ENCODE measurements at regions not wholly inside any gene's neighbourhood (a gene's known extent, or its start where the extent isn't known, plus 50 kb on each side); places are given as distances from the start of the nearest gene placed in this dataset.
A peak's percentile ranks its signal among the peaks of the same experiment; 100 is the strongest.
"Not testable (repeated sequence)": the region's sequence is repeated elsewhere in the genome, so short reads cannot be mapped to it uniquely, and the experiment has no call there.

GRCh38 chr2:144111437-144111836, 408.5 kb downstream of the ZEB2 start:
- ATAC-seq (replicated peaks in 1 of 2) (no peak), DNase-seq (no peak)
- peaks cover 6 to 15% of the 10 kb centered on the region in 2 donors for H3K36me3 Mint-ChIP-seq (ENCODE audit: insufficient read depth in 2 of 2)
- peaks cover 3 to 4% of the 10 kb centered on the region in 2 donors for H3K9me3 Mint-ChIP-seq
- H3K27me3 Mint-ChIP-seq (ENCODE audit: low read depth), result no peaks in the 10 kb centered on the region
- no peak overlapping the region for H3K27ac Mint-ChIP-seq
- H3K4me3 Mint-ChIP-seq, result no peak overlapping the region
- peaks cover 5% of the 10 kb centered on the region for H3K4me1 Mint-ChIP-seq (ENCODE audit: low read depth)

- H3K9me3 Mint-ChIP-seq; H3K27ac Mint-ChIP-seq; DNase-seq; H3K4me3 Mint-ChIP-seq; H3K27me3 Mint-ChIP-seq (ENCODE audit: low read depth); H3K4me1 Mint-ChIP-seq (ENCODE audit: low read depth); ATAC-seq (replicated peaks in 1 of 2): not testable (repeated sequence)
- peaks cover 17 to 19% of the 10 kb centered on the region in 2 donors for H3K36me3 Mint-ChIP-seq (ENCODE audit: insufficient read depth in 2 of 2)
These were observed 413.8 kb downstream of the ZEB2 start for GRCh38 chr2:144106104-144106503.

GRCh38 chr2:144102386-144102785, 417.5 kb downstream of the ZEB2 start:
- Mint-ChIP-seq H3K4me3 (no peak overlapping the region), H3K4me1 (ENCODE audit: low read depth) (peaks cover 17% of the 10 kb centered on the region), H3K9me3 (peaks cover 9 to 10% of the 10 kb centered on the region in 2 donors), H3K27ac (no peak overlapping the region), H3K36me3 (ENCODE audit: insufficient read depth in 2 of 2) (peaks cover 11 to 17% of the 10 kb centered on the region in 2 donors), H3K27me3 (ENCODE audit: low read depth) (no peaks in the 10 kb centered on the region)
- ATAC-seq (replicated peaks in 1 of 2) (no peak), DNase-seq (no peak)

DNA sequence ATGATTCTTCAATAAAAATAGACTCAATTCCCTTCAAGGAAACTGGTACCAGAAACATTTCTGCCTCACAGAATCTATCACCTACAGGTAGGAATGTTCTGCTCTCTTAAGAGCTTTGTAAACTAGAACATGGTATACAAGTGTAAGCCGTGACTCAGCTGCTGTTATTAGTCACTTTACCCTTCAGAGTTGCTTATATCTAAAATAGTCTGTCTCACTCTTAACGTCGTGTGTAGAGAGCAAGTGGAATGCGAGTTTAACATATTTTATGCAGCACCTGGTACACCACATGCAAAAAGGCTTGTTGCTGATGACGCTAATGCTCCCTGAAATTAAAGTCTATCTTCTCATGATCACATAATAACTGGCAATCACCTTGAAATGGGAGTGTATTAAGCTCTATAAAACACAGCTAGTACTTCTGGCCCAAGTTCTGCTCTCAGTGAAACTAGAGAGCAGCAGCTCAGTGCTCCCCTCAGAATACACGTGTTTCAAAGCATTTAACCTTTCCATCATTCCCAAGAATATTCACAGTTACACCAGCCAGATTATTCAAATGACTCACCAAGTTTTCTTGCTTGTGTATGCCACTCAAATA, 420.0 kb downstream of the ZEB2 start:
- Mint-ChIP-seq H3K27me3 (ENCODE audit: low read depth) (no peaks in the 10 kb centered on the region), H3K36me3 (ENCODE audit: insufficient read depth in 2 of 2) (peaks cover 4 to 8% of the 10 kb centered on the region in 2 donors), H3K4me1 (ENCODE audit: low read depth) (peaks cover 17% of the 10 kb centered on the region), H3K9me3 (peaks cover 2 to 4% of the 10 kb centered on the region in 2 donors), H3K4me3 (peak overlapping the region in 1 of 2 donors; percentile 38), H3K27ac (peak overlapping the region; percentile 27)
- DNase-seq (peak in 1 of 2 donors; percentile 22), ATAC-seq (replicated peaks in 1 of 2) (peak; percentile 87 to 95)

- DNase-seq (no peak), ATAC-seq (replicated peaks in 1 of 2) (no peak)
- Mint-ChIP-seq H3K36me3 (ENCODE audit: insufficient read depth in 2 of 2) (peaks cover 8 to 10% of the 10 kb centered on the region in 2 donors), H3K27me3 (ENCODE audit: low read depth) (no peaks in the 10 kb centered on the region), H3K9me3 (peaks cover 5 to 6% of the 10 kb centered on the region in 2 donors), H3K27ac (peak overlapping the region; percentile 27), H3K4me3 (peak overlapping the region in 1 of 2 donors; percentile 38), H3K4me1 (ENCODE audit: low read depth) (peaks cover 17% of the 10 kb centered on the region)
These were observed 420.6 kb downstream of the ZEB2 start for GRCh38 chr2:144099340-144099739.

DNA sequence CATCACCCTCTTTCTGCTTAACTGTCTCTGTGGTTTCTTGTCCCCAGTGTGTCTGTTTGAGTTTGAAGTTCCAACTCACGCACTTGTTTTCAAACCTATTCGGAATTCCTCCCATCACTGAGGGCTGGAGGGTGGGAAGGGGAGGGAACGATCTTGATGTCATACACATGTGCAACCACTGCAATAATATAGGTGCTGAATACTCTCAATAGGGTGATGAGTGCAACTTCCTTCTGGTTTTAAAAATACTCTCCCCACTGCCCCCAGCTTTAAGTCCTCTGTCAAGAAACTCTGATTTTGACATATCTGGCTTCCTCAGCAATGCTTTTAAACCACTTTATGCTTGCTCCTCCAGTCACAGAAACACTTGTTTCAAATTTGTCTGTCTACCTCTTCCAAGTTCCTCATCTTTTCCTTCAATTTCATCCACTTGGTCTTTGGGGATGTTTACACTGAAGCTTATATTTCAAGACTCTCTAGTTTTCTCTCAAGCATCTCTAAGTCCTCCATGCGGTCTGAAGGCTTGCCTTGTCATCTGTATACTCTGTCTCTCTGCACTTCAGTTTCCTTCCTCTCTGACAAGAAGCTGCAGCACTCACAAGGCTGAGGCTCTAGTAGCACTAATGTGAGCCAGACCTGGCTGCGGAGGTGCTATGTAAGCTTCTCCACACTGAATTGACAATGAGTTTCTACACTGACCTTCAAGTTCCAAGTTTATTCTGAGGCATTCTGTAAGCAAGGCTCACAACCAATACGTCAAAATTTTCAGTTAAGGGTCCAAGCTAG, 422.3 kb downstream of the ZEB2 start:
- ATAC-seq (replicated peaks in 1 of 2) (peak in 1 of 2 donors; percentile 47), DNase-seq (no peak)
- H3K27ac Mint-ChIP-seq, result peak overlapping the region; percentile 26
- peak overlapping the region in 1 of 2 donors; percentile 18 for H3K4me3 Mint-ChIP-seq
- H3K4me1 Mint-ChIP-seq (ENCODE audit: low read depth), result peaks cover 17% of the 10 kb centered on the region
- no peaks in the 10 kb centered on the region for H3K27me3 Mint-ChIP-seq (ENCODE audit: low read depth)
- H3K9me3 Mint-ChIP-seq, result peaks cover 5 to 9% of the 10 kb centered on the region in 2 donors
- peaks cover 7 to 18% of the 10 kb centered on the region in 2 donors for H3K36me3 Mint-ChIP-seq (ENCODE audit: insufficient read depth in 2 of 2)

GRCh38 chr2:144096531-144096930, 423.4 kb downstream of the ZEB2 start:
- Mint-ChIP-seq H3K4me3 (no peak overlapping the region), H3K4me1 (ENCODE audit: low read depth) (peaks cover 17% of the 10 kb centered on the region), H3K36me3 (ENCODE audit: insufficient read depth in 2 of 2) (peaks cover 7 to 19% of the 10 kb centered on the region in 2 donors), H3K9me3 (peaks cover 7 to 11% of the 10 kb centered on the region in 2 donors), H3K27ac (no peak overlapping the region), H3K27me3 (ENCODE audit: low read depth) (no peaks in the 10 kb centered on the region)
- ATAC-seq (replicated peaks in 1 of 2) (no peak), DNase-seq (no peak)

DNA sequence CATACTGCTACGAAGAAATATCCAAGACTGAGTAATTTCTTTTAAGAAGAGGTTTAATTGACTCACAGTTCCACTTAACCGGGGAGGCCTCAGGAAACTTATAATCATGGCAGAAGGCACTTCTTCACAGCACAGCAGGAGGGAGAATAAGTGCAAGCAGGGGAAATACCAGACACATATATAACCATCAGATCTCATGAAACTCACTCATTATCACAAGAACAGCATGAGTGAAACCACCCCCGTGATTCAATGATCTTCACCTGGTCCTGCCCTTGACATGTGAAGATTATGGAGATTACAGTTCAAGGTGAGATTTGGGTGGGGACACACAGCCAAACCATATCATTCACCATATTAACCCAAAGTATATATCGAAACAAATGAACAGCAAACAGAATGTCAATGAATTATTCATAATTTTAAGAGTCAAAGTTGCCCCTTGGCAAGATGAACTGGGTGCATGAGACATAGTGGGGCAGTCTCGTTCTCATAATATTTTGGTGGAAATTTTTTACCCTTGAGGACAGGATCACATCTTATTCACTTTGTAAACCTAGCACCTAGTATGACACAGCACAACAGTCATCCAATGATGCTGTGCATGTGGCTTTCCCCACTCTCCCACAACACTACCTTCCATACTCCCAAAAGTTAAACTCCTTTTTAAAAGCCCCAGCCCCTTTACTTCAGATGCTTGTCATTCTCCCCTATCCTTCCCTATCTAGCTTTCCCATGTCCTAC, 425.3 kb downstream of the ZEB2 start:
- Mint-ChIP-seq H3K27me3 (ENCODE audit: low read depth) (no peaks in the 10 kb centered on the region), H3K4me1 (ENCODE audit: low read depth) (peaks cover 10% of the 10 kb centered on the region), H3K36me3 (ENCODE audit: insufficient read depth in 2 of 2) (peaks cover 7 to 20% of the 10 kb centered on the region in 2 donors), H3K4me3 (no peak overlapping the region), H3K27ac (no peak overlapping the region), H3K9me3 (peaks cover 7 to 13% of the 10 kb centered on the region in 2 donors)
- DNase-seq (no peak), ATAC-seq (replicated peaks in 1 of 2) (no peak)

DNA sequence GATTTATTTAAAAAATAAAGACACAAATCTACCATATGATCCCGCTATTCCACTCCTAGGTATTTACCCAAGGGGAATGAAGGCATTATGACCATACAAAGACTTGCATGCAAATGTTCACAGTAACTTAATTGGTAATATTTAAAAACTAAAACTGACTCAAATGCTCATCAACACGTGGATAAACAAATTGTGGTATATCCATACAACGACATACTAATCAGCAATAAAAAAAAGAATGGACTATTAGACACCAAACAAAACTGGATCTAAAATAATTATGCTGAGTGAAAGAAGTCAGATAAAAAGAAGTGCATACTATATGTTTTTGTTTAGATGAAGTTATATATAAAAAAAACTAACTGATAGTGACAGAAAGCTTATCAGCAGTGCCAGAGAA, 428.3 kb downstream of the ZEB2 start:
- H3K4me3 Mint-ChIP-seq, result no peak overlapping the region
- no peak overlapping the region for H3K27ac Mint-ChIP-seq
- no peaks in the 10 kb centered on the region for H3K27me3 Mint-ChIP-seq (ENCODE audit: low read depth)
- peaks cover 7 to 24% of the 10 kb centered on the region in 2 donors for H3K36me3 Mint-ChIP-seq (ENCODE audit: insufficient read depth in 2 of 2)
- peaks cover 13% of the 10 kb centered on the region for H3K4me1 Mint-ChIP-seq (ENCODE audit: low read depth)
- ATAC-seq (replicated peaks in 1 of 2), result no peak
- no peak for DNase-seq
- H3K9me3 Mint-ChIP-seq, result peaks cover 10 to 22% of the 10 kb centered on the region in 2 donors

DNA sequence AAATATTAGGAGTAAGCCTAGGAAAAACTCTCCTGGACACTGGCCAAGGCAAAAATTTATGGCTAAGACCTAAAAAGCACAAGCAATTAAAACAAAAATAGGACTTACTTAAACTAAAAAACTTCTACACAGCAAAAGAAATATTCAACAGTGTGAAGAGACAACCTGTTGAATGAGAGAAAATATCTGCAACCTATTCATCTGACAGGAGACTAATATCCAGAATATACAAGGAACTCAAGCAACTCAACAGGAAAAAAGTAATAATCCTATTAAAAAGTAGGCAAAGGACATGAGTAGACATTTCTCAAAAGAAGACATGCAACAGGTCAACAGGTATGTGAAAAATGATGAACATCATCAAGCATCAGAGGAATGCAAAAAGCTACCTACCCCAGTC, 431.1 kb downstream of the ZEB2 start:
- Mint-ChIP-seq H3K27ac (no peak overlapping the region), H3K36me3 (ENCODE audit: insufficient read depth in 2 of 2) (peaks cover 0 to 15% of the 10 kb centered on the region in 2 donors), H3K4me3 (no peak overlapping the region), H3K27me3 (ENCODE audit: low read depth) (no peaks in the 10 kb centered on the region), H3K4me1 (ENCODE audit: low read depth) (peaks cover 14% of the 10 kb centered on the region), H3K9me3 (peaks cover 6 to 15% of the 10 kb centered on the region in 2 donors)
- DNase-seq, result no peak
- no peak for ATAC-seq (replicated peaks in 1 of 2)

DNA sequence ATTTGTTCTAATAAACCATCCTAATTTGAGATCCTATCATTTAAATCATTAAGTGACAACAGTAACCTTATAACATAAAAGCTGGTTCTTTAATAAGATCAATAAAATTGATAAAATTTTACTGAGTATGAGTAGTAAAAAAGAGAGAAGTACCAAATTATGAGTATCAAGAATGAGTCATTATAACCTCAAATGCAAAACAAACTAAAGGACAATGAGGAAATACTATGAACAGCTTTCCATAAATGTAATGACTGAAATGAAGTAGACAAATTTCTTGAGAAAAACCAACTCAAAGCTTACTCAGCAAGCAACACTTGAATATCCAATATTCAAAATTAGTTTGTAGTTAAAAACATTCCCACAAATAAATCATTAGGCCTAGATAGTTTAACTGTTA, 433.0 kb downstream of the ZEB2 start:
- peaks cover 14% of the 10 kb centered on the region for H3K4me1 Mint-ChIP-seq (ENCODE audit: low read depth)
- peak in 1 of 2 donors; percentile 67 for ATAC-seq (replicated peaks in 1 of 2)

DNA sequence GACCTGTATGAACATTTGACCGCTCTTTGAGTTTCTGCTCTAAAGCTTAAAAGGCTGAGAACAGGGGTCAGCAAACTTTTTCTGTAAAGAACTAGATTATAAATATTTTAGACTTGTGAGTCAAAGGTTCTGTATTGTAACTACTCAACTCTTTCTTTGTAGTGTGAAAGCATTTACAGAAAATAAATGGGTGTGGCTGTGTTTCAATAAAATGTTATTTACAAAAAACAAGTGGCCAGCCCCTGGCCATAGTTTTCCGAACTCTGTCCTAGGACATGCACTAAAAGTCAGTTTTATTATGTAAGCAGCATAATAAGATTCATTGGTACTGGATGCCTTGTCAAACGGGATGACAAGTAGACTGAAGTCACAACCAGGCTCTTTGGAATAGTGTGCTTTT, 434.9 kb downstream of the ZEB2 start:
- Mint-ChIP-seq H3K4me1 (ENCODE audit: low read depth) (peaks cover 14% of the 10 kb centered on the region), H3K27me3 (ENCODE audit: low read depth) (no peaks in the 10 kb centered on the region), H3K27ac (no peak overlapping the region), H3K9me3 (peaks cover 3 to 11% of the 10 kb centered on the region in 2 donors), H3K36me3 (ENCODE audit: insufficient read depth in 2 of 2) (peaks cover 0 to 7% of the 10 kb centered on the region in 2 donors), H3K4me3 (no peak overlapping the region)
- DNase-seq, result no peak
- ATAC-seq (replicated peaks in 1 of 2), result no peak

More for the DNA sequence above, 433.0 kb downstream of the ZEB2 start:
- H3K36me3 Mint-ChIP-seq (ENCODE audit: insufficient read depth in 2 of 2), result peaks cover 0 to 10% of the 10 kb centered on the region in 2 donors
- DNase-seq, result no peak
- H3K27me3 Mint-ChIP-seq (ENCODE audit: low read depth), result no peaks in the 10 kb centered on the region
- peaks cover 5 to 13% of the 10 kb centered on the region in 2 donors for H3K9me3 Mint-ChIP-seq
- H3K4me3 Mint-ChIP-seq, result peak overlapping the region in 1 of 2 donors; percentile 68
- peak overlapping the region; percentile 88 for H3K27ac Mint-ChIP-seq
